Suppressor macrophage (primary cell): ENCODE measurements at regions not wholly inside any gene's neighbourhood (a gene's known extent, or its start where the extent isn't known, plus 50 kb on each side); places are given as distances from the start of the nearest gene placed in this dataset.
A peak's percentile ranks its signal among the peaks of the same experiment; 100 is the strongest.

ENCODE experiments used
- DNase-seq, 4 experiments: peaks; one replicate each; pipeline ENCODE4 v3.0.0-alpha.2; 2020 to 2022

DNA sequence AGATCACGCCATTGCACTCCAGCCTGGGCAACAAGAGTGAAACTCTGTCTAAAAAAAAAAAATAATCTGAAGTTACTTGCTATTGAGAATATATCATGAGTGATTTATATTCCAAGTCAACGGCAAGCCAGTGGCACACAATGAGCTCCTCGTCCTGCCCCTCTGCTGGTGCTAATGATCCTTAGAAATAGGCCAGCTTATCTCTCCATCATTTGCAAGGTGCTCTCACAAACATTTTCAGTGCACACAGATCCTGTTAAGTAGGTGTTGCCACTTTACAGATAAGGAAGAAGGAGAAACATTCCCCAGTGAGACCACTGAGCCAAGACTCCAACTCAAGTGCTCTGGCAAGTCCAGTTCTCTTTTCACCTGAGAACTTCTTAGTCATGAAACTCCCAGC lies 91.3 kb upstream of the GPR45 start:
- DNase-seq, result no peak

GRCh38 chr2:105154119-105154818 lies 87.3 kb upstream of the GPR45 start:
- no peak for DNase-seq

DNA sequence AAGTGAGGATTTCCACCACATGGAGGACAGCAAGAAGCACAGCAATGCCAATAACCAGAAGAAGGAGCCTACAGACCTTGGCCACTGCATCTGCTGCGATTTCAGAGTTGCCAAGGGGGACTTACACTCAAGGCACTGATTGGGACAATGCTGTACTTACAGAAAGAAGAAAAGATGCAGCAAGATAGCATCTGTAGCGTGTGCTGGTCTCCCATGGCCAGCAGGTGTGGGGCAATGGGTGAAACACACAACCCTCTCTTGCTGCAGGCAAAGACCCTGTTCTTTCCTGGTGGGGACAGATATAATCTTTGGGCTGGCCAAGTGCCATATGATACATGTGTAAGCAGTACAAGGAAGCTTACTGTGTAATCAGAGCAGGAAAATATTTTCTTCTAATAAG lies 85.4 kb upstream of the GPR45 start:
- no peak for DNase-seq

DNA sequence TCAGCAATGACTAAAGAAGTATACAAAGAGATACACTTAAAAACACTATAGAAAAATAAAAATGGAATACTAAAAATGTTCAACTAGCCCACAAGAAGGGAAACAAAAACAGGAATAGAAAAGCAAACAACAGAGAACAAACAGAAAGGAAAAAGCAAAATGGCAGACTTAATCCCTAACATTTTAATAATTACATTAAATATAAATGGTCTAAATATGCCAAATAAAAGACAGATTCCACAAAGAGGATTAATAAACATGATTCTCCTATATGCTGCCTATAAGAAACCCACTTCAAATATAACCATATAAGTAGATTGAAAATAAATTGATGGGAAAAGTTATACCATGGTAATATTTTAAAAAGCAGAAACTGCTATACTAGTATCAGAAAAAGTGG lies 83.5 kb upstream of the GPR45 start:
- no peak for DNase-seq

- no peak for DNase-seq
Measured at GRCh38 chr2:105166688-105167087, 74.9 kb upstream of the GPR45 start.

GRCh38 chr2:105168543-105168942 lies 73.0 kb upstream of the GPR45 start:
- DNase-seq, result no peak

GRCh38 chr2:105175231-105175630 lies 66.3 kb upstream of the GPR45 start:
- no peak for DNase-seq

GRCh38 chr2:105176429-105176828 lies 65.1 kb upstream of the GPR45 start:
- no peak for DNase-seq

DNA sequence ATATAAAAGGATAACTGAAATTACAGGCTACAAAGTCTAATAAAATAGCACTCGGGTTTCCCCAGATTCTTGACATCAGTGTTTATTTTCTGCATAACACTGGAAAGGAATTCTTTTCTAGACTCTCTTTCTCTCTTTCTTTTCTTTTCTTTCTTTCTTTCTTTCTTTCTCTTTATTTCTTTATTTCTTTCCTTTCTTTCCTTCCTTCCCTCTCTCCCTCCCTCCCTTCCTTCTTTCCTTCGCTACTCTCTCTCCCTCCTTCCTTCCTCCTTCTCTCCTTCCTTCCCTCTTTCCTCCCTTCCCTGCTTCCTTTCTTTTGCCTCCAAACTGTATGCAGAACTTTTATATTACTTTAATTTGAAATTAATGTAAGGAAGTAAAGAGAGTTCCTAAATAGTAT lies 64.5 kb upstream of the GPR45 start:
- DNase-seq, result no peak

DNA sequence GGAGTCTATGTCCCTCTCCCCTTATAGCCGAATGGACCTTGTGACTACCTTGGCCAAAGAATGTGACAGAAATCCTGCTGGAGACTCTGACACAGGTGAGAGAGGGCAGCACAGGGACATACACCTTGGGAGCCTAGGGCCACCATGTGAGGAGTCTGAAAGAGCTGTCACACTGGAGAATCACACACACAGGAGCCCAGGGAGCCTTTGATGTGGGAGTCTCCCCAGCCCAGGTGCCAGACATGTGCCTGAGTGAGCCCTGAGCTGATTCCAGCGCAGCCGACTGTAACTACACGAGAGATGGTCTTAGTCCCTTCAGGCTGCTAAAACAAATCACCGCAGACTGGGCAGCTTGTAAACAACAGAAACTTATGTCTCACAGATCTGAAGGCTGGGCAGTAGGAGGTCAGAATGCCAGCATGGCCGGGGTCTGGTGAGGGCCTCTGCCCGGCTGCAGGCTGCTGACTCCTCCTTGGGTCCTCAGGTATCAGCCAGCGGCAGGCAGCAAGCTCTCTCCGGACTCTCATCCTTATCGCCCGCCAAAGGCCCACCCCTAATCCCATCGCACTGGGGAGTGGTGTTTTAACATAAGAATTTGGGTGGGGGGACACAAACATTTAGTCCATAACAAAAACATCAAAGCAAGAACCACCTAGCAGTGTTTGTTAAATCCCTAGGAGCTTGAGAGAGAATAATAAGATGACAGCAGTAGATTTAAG lies 63.8 kb upstream of the GPR45 start:
- no peak for DNase-seq

- peak; percentile 78 to 89 (median 84) for DNase-seq
Measured at GRCh38 chr2:105179469-105180372, 61.8 kb upstream of the GPR45 start.

DNA sequence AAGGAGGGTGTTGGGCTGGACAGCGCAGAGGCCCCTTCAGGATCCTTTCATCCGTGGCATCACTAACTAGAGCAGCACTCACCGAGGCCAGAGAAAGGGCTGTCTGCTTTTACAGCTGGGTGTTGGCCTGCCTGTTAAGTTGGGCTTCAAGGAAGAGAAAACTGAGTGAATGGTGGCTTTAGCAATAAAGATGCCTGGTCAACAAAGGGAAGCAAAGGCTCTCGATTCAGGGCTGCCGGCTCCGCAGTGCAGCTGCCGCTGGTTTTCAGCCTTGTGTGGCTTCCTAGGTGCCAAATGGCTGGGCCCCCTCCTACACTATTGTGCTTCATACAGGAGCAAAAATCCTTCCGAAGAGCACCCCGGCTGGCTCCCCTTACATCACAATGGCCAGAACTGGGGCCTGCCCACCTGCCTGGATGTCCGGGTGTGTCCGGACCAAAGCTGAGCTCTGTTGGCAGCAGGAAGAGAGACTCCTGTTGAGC lies 61.0 kb upstream of the GPR45 start:
- DNase-seq, result no peak

DNA sequence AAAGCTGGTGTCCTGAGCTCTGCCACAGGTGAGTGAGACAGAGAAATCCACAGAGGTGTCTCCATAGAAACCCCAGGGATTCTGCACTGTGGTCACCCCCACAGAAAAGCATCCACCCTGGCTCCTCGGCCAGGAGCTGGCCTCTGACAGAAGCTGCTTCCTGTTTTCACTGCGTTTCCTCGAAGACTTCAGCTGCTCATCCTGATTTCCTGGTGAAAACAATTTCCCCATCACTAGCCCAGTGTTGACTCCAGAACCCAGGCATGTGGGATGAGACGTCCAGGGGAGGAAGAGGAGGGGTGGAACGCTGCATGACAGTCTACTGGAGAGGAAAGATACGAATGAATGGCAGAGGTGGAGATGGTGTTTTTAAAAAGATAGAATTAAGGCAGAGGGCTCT lies 60.3 kb upstream of the GPR45 start:
- DNase-seq, result peak in 3 of 4 experiments; percentile 10 to 17 (median 13)

- DNase-seq, result no peak
Measured at GRCh38 chr2:105183555-105184323, 57.8 kb upstream of the GPR45 start.

- DNase-seq, result no peak
Measured at GRCh38 chr2:105184420-105184819, 57.1 kb upstream of the GPR45 start.

DNA sequence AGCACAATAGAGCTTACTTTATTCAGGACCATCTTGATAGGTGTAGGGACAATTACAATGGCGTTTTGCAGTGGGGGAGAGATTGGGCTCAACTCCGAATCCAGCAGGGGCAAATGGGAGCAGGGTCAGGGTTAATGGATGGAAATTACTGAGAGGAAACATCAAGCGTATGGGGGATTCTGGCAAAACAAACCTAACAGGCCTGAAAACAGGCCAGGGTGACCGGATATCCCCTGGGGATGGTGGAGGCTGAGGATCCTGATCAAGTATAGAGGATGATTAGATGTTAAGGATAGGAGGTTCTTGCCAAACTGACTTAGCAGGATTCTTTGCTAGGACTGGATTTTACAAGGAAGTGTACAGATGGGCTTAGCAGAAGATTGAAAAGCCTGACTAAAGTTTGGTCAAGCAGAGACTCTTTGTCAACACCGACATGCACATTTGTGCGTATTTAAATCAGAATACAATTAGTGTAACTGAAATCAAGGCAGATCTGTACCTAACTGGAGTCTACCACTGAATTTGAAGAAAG lies 54.5 kb upstream of the GPR45 start:
- DNase-seq, result no peak

- DNase-seq, result no peak
Measured at GRCh38 chr2:105187531-105187930, 54.0 kb upstream of the GPR45 start.

GRCh38 chr2:105188343-105188742 lies 53.2 kb upstream of the GPR45 start:
- DNase-seq, result no peak
